ENCODE measurements at regions not wholly inside any gene's neighbourhood (a gene's known extent, or its start where the extent isn't known, plus 50 kb on each side); places are given as distances from the start of the nearest gene placed in this dataset.
A peak's percentile ranks its signal among the peaks of the same experiment; 100 is the strongest.
"Not testable (repeated sequence)": the region's sequence is repeated elsewhere in the genome, so short reads cannot be mapped to it uniquely, and the experiment has no call there.

GRCh38 chr2:63739180-63739579 is 102.5 kb upstream of the UGP2 start:
- DNase-seq (ENCODE audit: low read depth): not testable (repeated sequence)

DNA sequence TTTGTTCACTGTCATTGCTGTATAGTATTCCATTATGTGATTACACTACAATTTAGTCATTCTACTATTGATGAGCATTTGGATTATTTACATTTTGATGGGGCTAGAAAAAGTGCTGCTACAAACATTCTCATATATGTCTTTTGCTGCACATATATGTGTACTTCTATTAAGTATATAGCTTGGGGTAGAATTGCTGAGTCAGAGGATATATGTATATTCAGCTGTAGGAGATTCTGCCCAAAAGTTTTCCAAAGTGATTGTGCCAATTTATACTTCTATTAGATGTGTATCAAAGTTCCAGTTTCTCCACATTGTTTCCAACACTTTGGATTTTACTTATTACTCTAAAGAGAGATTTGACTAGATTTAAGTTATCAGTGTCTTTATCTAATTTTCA is 101.7 kb upstream of the UGP2 start:
- no peak for DNase-seq (ENCODE audit: low read depth)

GRCh38 chr2:63740943-63741342 is 100.8 kb upstream of the UGP2 start:
- DNase-seq (ENCODE audit: low read depth): peak; percentile 94

DNA sequence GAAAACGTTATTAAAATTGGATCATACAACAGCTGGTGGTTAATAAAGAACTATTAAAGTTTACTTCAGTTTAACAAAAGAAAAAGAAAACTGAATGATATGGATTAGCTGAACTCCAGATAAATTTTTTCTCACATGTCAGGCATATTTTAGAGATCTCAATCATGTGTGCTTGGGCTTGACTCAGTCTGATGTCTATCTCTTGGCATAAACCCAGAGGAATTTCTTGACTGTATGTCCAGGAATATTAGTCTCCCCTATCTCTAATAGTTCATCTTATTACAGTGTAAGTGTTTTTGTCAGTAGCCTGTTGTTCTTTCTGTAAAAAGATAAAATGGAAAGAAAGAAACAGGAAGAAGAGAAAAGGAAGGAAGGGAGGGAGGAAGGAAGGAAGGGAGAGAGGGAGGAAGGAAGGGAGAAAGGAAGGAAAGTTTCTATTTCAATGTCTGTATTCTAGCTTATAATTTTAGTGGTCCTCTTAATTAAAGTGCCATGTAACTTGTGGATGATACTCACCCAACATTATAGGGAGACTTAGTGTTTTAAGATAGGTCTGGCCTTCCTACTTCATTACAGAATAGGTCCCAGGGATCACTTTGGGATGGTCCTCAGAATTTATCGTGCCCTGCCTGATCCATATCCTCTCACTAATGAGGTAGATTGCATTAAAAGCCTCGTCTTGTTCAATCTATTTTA is 99.7 kb upstream of the UGP2 start:
- DNase-seq (ENCODE audit: low read depth): peak; percentile 43

- no peak for DNase-seq (ENCODE audit: low read depth)
These were observed 99.1 kb upstream of the UGP2 start for GRCh38 chr2:63742580-63742976.

- DNase-seq (ENCODE audit: low read depth): no peak
These were observed 98.3 kb upstream of the UGP2 start for GRCh38 chr2:63743170-63743981.

- no peak for DNase-seq (ENCODE audit: low read depth)
These were observed 97.4 kb upstream of the UGP2 start for GRCh38 chr2:63743982-63744966.

DNA sequence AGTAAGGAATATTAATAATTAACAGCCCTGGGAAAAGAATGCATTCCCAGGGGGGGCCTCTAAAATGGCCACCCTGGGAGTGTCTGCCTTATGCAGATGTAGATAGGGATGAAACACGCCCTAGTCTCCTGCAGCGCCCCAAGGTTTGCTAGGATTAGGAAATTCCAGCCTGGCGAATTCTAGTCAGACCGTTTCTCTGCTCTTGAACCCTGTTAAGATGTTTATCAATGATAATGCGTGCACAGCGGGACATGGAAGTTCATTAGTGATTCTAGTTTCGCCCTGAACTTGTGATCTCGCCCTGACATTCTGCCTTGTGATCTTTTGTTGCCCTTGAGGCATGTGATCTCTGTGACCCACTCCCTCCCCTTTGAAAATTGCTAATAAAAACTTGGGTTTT is 95.1 kb upstream of the UGP2 start:
- not testable (repeated sequence) for DNase-seq (ENCODE audit: low read depth)

- no peak for DNase-seq (ENCODE audit: low read depth)
These were observed 89.8 kb upstream of the UGP2 start for GRCh38 chr2:63751901-63752300.

DNA sequence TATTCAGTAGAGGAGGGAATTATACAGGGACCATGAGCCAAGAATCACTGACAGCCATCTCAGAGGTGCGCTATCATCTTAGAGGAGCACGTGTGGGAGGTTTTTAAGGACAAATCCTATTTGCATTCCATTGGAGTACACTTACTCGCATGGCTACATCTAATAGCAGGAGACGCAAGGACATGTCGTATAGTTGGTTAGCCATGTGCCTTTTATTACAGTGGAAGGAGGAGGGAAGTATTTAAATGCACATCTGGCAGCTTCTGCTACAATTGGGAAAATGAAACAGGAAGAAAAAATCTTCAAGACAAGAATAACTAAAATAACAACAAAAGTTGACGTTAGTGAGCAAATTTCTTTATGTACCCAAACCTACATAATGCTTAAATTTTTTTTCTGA is 86.5 kb upstream of the UGP2 start:
- DNase-seq (ENCODE audit: low read depth): no peak

- peak; percentile 63 for DNase-seq (ENCODE audit: low read depth)
These were observed 85.7 kb upstream of the UGP2 start for GRCh38 chr2:63755965-63756364.

DNA sequence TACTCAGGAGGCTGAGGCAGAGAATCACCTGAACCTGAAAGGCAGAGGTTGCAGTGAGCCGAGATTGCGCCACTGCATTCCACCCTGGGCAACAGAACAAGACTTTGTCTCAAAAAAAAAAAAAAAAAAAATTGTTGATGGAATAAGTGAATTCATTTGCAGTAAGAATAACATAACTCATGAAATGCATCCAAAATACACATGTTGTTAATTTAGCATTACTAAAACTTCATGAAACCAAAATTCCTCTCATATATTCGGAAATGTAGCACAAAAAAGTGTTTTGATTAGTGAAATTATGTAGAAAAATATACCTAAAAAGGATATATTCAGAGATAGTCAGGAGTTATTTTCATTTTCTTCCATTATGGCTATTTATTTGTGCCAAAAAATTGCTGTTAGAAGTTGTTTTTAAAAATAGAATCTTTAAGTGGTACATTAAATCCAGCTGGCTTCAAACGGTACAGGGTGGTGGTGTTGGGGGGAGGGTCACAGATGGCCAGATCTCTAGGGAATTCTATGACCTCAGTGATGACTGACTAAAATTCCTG is 78.2 kb upstream of the UGP2 start:
- no peak for DNase-seq (ENCODE audit: low read depth)

DNA sequence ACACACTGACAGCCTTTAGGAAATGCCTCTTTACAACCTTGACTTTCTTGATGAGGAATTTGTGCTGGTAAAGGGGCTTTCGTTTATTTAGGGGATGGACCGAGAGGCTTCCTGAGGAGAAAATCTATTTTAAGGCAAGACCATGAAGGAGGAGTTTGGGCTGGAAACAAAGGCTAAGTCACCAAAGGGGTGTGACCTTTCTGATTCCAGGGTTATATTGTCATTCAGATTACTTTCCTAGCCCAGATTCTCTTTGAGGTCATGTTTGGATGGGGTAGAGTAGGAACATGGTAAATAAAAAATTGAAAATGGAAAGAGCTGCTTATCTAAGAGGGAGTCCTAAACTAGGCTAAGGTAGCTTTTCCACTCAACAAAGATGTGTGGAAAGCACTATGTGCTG is 77.1 kb upstream of the UGP2 start:
- no peak for DNase-seq (ENCODE audit: low read depth)

GRCh38 chr2:63765117-63765516 is 76.6 kb upstream of the UGP2 start:
- DNase-seq (ENCODE audit: low read depth): no peak

DNA sequence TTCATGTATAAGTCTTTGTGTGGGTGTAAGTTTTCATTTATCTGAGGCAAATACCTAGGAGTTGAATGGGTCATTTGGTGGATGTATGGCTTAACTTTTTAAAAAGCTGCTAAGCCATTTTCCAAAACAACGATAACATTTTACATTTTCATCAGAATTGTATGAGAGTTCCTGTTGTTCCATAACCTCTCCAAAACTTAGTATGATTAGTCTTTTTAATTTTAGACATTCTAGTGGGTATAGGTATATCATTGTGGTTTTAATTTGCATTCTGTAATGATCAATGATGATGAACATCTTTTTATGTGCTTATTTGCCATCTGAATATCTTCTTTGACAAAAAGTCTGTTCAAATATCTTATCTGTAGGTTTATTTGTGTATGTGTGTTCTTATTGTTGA is 74.4 kb upstream of the UGP2 start:
- DNase-seq (ENCODE audit: low read depth): no peak

DNA sequence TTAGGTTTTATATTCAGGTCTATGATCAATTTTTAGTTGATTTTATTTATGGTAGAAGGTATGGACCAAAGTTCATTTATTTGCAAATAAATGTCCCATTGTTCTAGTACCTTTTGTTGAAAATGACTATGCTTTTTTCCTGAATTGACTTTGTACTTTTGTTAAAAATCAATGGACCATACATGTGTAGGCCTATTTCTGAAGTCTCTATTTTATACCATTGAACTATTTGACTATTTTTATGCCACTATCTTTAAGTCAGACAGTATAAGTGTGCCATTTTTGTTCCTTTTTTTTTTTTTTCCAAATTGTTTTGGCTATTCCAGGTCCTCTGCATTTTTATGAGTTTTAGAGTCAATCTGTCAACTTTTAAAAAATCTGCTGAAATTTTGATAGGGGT is 73.6 kb upstream of the UGP2 start:
- no peak for DNase-seq (ENCODE audit: low read depth)

DNA sequence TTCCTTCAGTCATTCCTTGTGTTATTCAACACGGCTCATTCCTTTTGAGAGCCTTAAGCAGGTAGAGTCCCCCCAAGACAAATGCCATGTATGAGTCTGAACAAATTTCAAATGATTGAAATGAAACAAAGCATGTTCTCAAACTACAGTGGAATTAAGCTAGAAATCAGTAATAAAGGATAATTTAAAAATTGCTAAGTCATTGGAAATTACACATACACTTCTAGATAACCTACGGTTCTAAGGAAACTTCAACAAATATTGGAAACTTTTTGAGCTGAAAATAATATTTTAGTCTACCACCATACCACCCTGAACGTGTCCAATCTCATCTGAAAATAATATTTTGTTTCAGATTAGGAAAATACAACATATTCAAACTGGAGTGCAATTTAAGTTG is 71.8 kb upstream of the UGP2 start:
- DNase-seq (ENCODE audit: low read depth): no peak

- DNase-seq (ENCODE audit: low read depth): no peak
These were observed 69.6 kb upstream of the UGP2 start for GRCh38 chr2:63772061-63772460.

DNA sequence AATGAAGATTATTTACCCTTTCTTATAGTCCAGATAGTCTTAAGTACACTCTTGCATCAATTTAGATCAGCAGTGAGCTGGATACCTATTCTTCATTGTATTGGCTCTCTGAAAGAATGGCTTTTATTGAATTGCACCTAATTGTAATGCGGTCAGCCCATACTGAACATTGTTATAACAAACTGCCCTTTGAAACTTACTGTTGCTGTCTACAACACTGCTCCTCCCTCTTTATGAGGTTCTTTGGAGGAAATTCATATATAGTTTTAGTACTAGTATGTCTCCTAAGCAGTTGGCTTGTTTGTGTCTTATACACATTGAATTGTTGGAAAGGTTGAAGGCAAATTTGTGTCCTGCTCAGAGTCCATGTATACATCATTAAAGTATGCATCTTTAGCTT is 66.5 kb upstream of the UGP2 start:
- DNase-seq (ENCODE audit: low read depth): no peak

DNA sequence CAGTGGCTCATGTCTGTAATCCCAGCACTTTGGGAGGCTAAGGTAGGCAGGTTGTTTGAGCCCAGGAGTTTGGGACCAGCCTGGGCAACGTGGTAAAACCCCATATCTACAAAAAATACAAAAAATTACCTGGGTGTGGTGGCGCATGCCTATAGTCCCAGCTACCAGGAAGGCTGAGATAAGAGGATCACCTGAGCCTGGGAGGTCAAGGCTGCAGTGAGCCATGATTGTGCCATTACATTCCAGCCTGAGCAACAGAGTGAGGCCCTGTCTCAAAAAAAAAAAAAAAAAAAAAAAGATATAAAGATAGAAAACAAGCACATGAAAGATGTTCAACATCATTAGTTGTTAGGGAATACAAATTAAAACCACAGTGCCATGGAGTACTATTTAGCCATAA is 65.3 kb upstream of the UGP2 start:
- DNase-seq (ENCODE audit: low read depth): no peak

DNA sequence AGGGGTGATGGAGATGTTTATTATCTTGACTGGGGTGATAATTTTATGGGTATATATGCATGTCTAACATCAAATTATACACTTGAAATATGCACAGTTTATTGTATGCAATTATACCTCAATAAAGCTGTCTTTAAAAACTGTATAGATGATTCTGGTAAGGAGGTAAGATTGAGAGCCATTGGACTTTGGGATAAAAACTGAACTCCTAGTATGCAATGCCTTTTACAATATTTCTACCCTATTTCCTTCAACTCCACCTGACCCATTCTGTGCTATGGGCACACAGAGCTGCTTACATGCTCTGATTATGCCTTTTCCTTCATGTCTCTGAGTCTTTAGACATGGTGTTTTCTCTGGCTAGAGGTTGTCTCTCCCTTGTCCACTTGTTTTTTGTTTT is 63.9 kb upstream of the UGP2 start:
- DNase-seq (ENCODE audit: low read depth): no peak

- no peak for DNase-seq (ENCODE audit: low read depth)
These were observed 63.3 kb upstream of the UGP2 start for GRCh38 chr2:63778391-63778790.

Measured in renal cortical epithelial cell (primary cell).